Subcutaneous abdominal adipose tissue (tissue), 5 donors: ENCODE measurements at regions not wholly inside any gene's neighbourhood (a gene's known extent, or its start where the extent isn't known, plus 50 kb on each side); places are given as distances from the start of the nearest gene placed in this dataset.

Source experiments
- H3K27ac ChIP-seq: one replicate; pipeline ENCODE4 v1.7.0; 2013; ENCODE audit warnings: low read depth, mild to moderate bottlenecking, inconsistent platforms, low read length, moderate library complexity
- H3K27me3 ChIP-seq, 5 donors: one replicate each; pipeline ENCODE4 v1.7.0; 2013; ENCODE audit warnings: low read length in 5 of 5, inconsistent platforms in 1 of 5; ENCODE audit not compliant: control insufficient read depth in 5 of 5, insufficient read depth in 4 of 5
- H3K36me3 ChIP-seq, 5 donors: one replicate each; pipeline ENCODE4 v1.7.0; 2013; ENCODE audit warnings: low read length in 5 of 5; ENCODE audit not compliant: control insufficient read depth in 5 of 5, insufficient read depth in 5 of 5
- H3K4me1 ChIP-seq, 5 donors: one replicate each; pipeline ENCODE4 v1.7.0; 2013; ENCODE audit warnings: low read length in 5 of 5, mild to moderate bottlenecking in 3 of 5, moderate library complexity in 1 of 5; ENCODE audit not compliant: control insufficient read depth in 5 of 5, insufficient read depth in 5 of 5
- H3K4me3 ChIP-seq, 5 donors: one replicate each; pipeline ENCODE4 v1.7.0; 2013; ENCODE audit warnings: low read length in 5 of 5, low read depth in 1 of 5
- H3K9ac ChIP-seq, 5 donors: one replicate each; pipeline ENCODE4 v1.7.0; 2013; ENCODE audit warnings: low read length in 5 of 5, mild to moderate bottlenecking in 4 of 5, moderate library complexity in 3 of 5
- H3K9me3 ChIP-seq, 5 donors: one replicate each; pipeline ENCODE4 v1.7.0; 2013; ENCODE audit warnings: low read length in 5 of 5; ENCODE audit not compliant: control insufficient read depth in 5 of 5
- donor health status: healthy.
- donor health status: healthy.
- donor health status: healthy.
- donor health status: healthy.
- donor health status: healthy.

DNA sequence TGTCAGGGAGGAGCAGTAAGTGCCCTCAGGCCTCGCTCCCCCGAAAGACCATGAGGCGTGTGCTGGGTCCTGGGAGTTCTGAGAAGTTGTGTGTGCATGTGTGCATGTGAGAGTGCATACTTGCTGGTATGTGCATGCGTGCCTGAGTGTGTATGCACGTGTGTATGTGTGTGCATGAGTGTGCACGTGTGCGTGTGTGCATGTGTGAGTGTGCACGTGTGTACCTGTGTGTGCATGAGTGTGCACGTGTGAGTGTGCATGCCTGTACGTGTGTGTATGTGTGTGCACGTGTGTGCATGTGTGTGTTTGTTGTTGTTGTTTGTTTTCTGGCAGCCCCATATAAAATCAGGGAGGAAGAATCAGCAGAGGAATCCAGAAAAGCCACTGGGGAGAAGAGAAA lies 426.7 kb downstream of the IRX2 start:
- Histone ChIP-seq H3K27me3 (peaks cover 0 to 5% (median 0%) of the 10 kb centered on the region in 5 donors), H3K4me1 (no peaks in the 10 kb centered on the region), H3K9ac (no peak overlapping the region), H3K36me3 (no peaks in the 10 kb centered on the region), H3K9me3 (peaks cover 0 to 5% (median 3%) of the 10 kb centered on the region in 5 donors), H3K27ac (no peak overlapping the region), H3K4me3 (no peak overlapping the region)

GRCh38 chr5:2320611-2321010 lies 430.9 kb downstream of the IRX2 start:
- Histone ChIP-seq H3K4me1 (no peaks in the 10 kb centered on the region), H3K9me3 (peaks cover 0 to 10% (median 5%) of the 10 kb centered on the region in 5 donors), H3K27me3 (peaks cover 0 to 4% (median 0%) of the 10 kb centered on the region in 5 donors)

GRCh38 chr5:2317540-2317939 lies 433.9 kb downstream of the IRX2 start:
- H3K9me3 ChIP-seq = peaks cover 0 to 15% (median 7%) of the 10 kb centered on the region in 5 donors
- H3K4me3 ChIP-seq = no peak overlapping the region
- no peak overlapping the region for H3K9ac ChIP-seq
- no peak overlapping the region for H3K27ac ChIP-seq
- no peaks in the 10 kb centered on the region for H3K27me3 ChIP-seq
- no peaks in the 10 kb centered on the region for H3K4me1 ChIP-seq
- H3K36me3 ChIP-seq = no peaks in the 10 kb centered on the region

More at GRCh38 chr5:2320611-2321010, 430.9 kb downstream of the IRX2 start:
- H3K9ac ChIP-seq = no peak overlapping the region
- no peak overlapping the region for H3K27ac ChIP-seq
- H3K4me3 ChIP-seq = no peak overlapping the region
- H3K36me3 ChIP-seq = no peaks in the 10 kb centered on the region

DNA sequence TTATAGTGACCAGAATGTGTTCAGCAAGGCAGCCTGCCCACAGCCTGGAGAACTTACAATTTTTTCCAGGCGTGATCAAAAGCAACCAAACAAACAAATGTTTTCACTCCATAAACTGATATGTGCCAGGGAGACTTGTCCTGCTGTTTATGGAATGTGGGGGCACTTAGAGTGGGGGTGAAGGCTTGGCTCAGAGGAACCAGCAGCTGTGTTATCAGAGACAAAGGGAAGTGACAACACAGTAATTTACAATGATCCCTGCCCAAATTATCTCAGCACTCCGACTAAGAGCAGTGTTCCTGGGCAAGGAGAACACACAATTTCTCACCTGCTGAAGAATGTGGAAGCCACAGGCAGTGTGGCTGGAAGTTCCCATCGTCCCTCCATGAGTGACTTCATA lies 429.1 kb upstream of the IRX4 start:
- H3K4me3 ChIP-seq = no peak overlapping the region
- H3K4me1 ChIP-seq = no peaks in the 10 kb centered on the region
- no peak overlapping the region for H3K9ac ChIP-seq
- no peaks in the 10 kb centered on the region for H3K36me3 ChIP-seq
- H3K27ac ChIP-seq = no peak overlapping the region
- H3K27me3 ChIP-seq = no peaks in the 10 kb centered on the region
- H3K9me3 ChIP-seq = peaks cover 0 to 15% (median 7%) of the 10 kb centered on the region in 5 donors

- Histone ChIP-seq H3K27ac (no peak overlapping the region), H3K27me3 (no peaks in the 10 kb centered on the region), H3K4me3 (no peak overlapping the region), H3K36me3 (no peaks in the 10 kb centered on the region), H3K4me1 (no peaks in the 10 kb centered on the region), H3K9ac (no peak overlapping the region), H3K9me3 (peaks cover 0 to 11% (median 7%) of the 10 kb centered on the region in 5 donors)
Measured at GRCh38 chr5:2310946-2311345, 428.2 kb upstream of the IRX4 start.

DNA sequence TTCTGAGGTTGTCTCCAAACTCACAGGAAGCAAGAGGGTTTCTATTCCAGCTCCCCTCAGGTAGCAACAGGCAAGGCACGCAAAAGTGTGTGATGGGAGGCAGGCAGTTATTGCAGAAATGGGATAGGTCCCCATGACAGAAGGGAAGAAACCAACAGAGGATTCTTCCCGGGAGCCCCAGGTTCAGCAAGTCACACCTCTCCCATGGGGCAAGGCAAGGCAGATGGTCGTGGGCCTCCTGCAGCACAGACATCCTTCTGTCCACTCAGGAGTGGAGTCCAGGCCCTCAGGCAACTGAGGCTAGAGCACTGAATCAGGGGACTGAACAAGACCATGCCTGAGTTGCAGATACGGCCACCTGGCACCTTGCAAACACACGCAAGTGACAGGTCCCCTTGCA lies 424.9 kb upstream of the IRX4 start:
- H3K9me3 ChIP-seq = no peaks in the 10 kb centered on the region
- H3K27me3 ChIP-seq = no peaks in the 10 kb centered on the region
- no peak overlapping the region for H3K27ac ChIP-seq
- H3K4me1 ChIP-seq = no peaks in the 10 kb centered on the region
- no peaks in the 10 kb centered on the region for H3K36me3 ChIP-seq
- H3K4me3 ChIP-seq = no peak overlapping the region
- H3K9ac ChIP-seq = no peak overlapping the region

DNA sequence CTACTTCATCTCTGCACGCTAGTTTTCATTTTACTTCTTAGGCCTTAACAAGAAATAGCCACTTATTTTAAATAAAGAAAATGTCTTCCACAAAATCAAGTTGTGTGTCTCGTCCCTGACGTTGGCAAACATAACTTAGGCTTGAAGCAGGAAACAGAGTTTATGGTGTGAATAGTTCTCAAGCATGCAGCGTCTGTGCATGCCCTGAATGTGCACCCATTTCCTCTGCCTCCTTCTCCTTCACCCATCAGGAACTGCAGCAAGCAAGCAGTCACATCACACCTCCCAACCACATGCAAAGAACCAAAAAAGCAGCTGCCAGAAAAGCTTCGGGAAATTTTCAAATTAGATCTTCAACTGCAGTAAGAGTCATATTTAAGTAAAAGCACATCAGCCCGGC lies 424.0 kb upstream of the IRX4 start:
- no peak overlapping the region for H3K9ac ChIP-seq
- no peaks in the 10 kb centered on the region for H3K4me1 ChIP-seq
- H3K4me3 ChIP-seq = no peak overlapping the region
- H3K27me3 ChIP-seq = no peaks in the 10 kb centered on the region
- H3K9me3 ChIP-seq = no peaks in the 10 kb centered on the region
- no peaks in the 10 kb centered on the region for H3K36me3 ChIP-seq
- H3K27ac ChIP-seq = no peak overlapping the region

DNA sequence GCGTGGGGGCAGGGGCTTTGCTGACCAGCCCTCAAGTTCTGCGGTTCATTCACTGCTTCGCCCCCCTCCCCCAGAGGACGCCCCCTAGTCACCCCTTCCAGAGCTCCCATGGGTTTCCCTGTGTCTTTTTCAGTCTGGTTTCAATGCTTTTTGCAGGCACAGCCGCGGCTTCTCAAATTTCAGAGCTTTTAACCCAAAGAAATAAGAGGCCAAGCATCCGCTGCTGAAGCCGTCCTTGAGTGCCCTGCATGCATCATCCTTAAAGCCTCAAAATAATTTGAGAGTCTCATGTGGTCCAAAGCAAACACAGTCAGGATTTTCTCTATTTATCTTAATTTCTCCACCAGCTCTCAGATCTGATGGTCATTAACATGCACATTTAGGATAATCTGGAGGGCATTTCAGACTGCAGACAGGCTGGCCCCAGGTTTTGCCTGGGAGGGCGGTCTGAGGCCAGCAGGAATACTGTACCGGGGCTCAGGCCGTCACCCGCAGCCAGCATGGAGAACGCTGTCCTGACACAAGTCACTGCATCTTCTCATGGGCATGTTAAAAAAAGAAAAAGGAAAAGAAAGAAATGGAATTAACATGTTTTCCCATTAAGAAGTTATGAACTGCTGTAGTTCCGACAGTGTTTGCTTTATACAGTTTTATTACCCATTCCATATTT lies 420.8 kb upstream of the IRX4 start:
- no peak overlapping the region for H3K9ac ChIP-seq
- no peaks in the 10 kb centered on the region for H3K36me3 ChIP-seq
- H3K27ac ChIP-seq = no peak overlapping the region
- peaks cover 0 to 16% (median 2%) of the 10 kb centered on the region in 5 donors for H3K27me3 ChIP-seq
- H3K4me3 ChIP-seq = no peak overlapping the region
- H3K9me3 ChIP-seq = no peaks in the 10 kb centered on the region
- no peaks in the 10 kb centered on the region for H3K4me1 ChIP-seq

- H3K9me3 ChIP-seq = no peaks in the 10 kb centered on the region
- no peak overlapping the region for H3K4me3 ChIP-seq
- H3K36me3 ChIP-seq = no peaks in the 10 kb centered on the region
- H3K27me3 ChIP-seq = peaks cover 0 to 17% (median 2%) of the 10 kb centered on the region in 5 donors
- no peak overlapping the region for H3K27ac ChIP-seq
- H3K9ac ChIP-seq = no peak overlapping the region
- no peaks in the 10 kb centered on the region for H3K4me1 ChIP-seq
Measured at GRCh38 chr5:2302169-2302568, 419.4 kb upstream of the IRX4 start.

DNA sequence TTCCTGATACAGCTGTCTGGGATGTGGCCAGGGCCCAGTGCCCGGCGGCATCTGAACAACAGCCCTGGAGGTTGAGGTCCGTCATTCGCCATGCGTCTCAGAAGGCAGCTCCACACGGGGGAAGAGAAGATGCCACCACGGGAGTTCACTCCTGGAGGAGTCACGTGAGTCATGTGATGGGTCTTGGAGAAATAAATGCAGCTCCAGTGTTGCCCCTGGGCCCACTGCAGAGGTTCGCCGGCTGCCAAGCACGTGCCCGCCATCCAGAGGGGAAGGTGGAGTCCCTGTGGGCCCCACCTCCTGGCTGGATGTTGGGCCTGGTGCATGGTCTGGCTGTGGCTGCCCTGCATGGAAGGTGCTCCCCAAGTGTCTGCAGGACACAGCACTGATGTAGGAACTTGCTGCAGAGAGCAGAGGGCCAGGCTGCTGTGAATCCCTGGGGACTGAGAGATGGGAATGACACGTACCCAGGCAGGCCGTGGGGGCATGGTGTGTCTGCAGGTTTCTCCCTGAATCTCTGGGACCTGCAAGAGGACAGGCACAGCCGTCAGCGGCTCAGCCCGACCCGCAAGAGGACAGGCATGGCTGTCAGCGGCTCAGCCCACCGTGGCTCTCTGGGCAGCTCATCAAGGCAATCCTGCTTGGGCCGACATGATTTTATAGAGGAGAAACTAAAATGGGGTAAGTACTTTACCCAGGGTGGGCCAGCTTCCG lies 418.3 kb upstream of the IRX4 start:
- Histone ChIP-seq H3K27ac (no peak overlapping the region), H3K9me3 (no peaks in the 10 kb centered on the region), H3K4me3 (no peak overlapping the region), H3K36me3 (no peaks in the 10 kb centered on the region), H3K9ac (no peak overlapping the region), H3K4me1 (no peaks in the 10 kb centered on the region), H3K27me3 (peaks cover 0 to 17% (median 2%) of the 10 kb centered on the region in 5 donors)
